Activated T-helper 1 cell treated with anti-CD3 and anti-CD28 coated beads, Interleukin-12 subunit alpha, Interleukin-12 subunit beta, Interleukin-2, Interleukin-4 antibody, amounts not matched to agents 30 ng/mL and 10 ng/mL and 1 ng/mL, durations not matched to agents 14 hours and 24 hours and 36 hours (primary cell): ENCODE measurements at regions not wholly inside any gene's neighbourhood (a gene's known extent, or its start where the extent isn't known, plus 50 kb on each side); places are given as distances from the start of the nearest gene placed in this dataset.
"Not testable (repeated sequence)": the region's sequence is repeated elsewhere in the genome, so short reads cannot be mapped to it uniquely, and the experiment has no call there.

Source experiments
- DNase-seq: peaks from one replicate; pipeline ENCODE4 v3.0.0; 2021; ENCODE audit warnings: low spot score
- H3K27ac Mint-ChIP-seq: one replicate; pipeline ENCODE4 v1.8.0; 2021; ENCODE audit warnings: mild to moderate bottlenecking, mixed read lengths
- H3K27me3 Mint-ChIP-seq: one replicate; pipeline ENCODE4 v1.8.0; 2022; ENCODE audit warnings: mild to moderate bottlenecking, moderate library complexity, mixed read lengths; ENCODE audit not compliant: insufficient read depth
- H3K36me3 Mint-ChIP-seq: one replicate; pipeline ENCODE4 v1.8.0; 2021; ENCODE audit warnings: low read depth, mixed read lengths
- H3K4me1 Mint-ChIP-seq: one replicate; pipeline ENCODE4 v1.8.0; 2021; ENCODE audit warnings: low read depth, mixed read lengths
- H3K4me3 Mint-ChIP-seq: one replicate; pipeline ENCODE4 v1.8.0; 2021; ENCODE audit warnings: mild to moderate bottlenecking, moderate library complexity, mixed read lengths
- H3K9me3 Mint-ChIP-seq: one replicate; pipeline ENCODE4 v1.8.0; 2021; ENCODE audit warnings: mixed read lengths
- intact Hi-C: fragments of 100-400 bp; cut with micrococcal nuclease; formaldehyde crosslinking; loops from one replicate; pipeline ENCODE4 v1.15.1; 2024

GRCh38 chr7:6929588-6929987 lies 103.5 kb upstream of the CCZ1B start:
- H3K36me3 Mint-ChIP-seq, H3K9me3 Mint-ChIP-seq, DNase-seq, H3K4me3 Mint-ChIP-seq, H3K4me1 Mint-ChIP-seq, H3K27me3 Mint-ChIP-seq, intact Hi-C loops, H3K27ac Mint-ChIP-seq: not testable (repeated sequence)

GRCh38 chr7:6930081-6930635 lies 104.1 kb upstream of the CCZ1B start:
- H3K27me3 Mint-ChIP-seq, H3K9me3 Mint-ChIP-seq, H3K36me3 Mint-ChIP-seq, H3K27ac Mint-ChIP-seq, H3K4me1 Mint-ChIP-seq, H3K4me3 Mint-ChIP-seq, DNase-seq: not testable (repeated sequence)
- intact Hi-C loops = loop anchor here (5.0 kb wide), 1 partner anchor 413 kb away; no protein-coding TSS in a partner anchor

GRCh38 chr7:6930787-6931186 lies 104.7 kb upstream of the CCZ1B start:
- not testable (repeated sequence) for H3K4me1 Mint-ChIP-seq, H3K9me3 Mint-ChIP-seq, H3K27ac Mint-ChIP-seq, H3K27me3 Mint-ChIP-seq, H3K36me3 Mint-ChIP-seq
- DNase-seq = peak; percentile 6
- intact Hi-C loops = loop anchor here (5.0 kb wide), 1 partner anchor 413 kb away; no protein-coding TSS in a partner anchor
- H3K4me3 Mint-ChIP-seq = peak overlapping the region; percentile 21

- H3K4me3 Mint-ChIP-seq, H3K27me3 Mint-ChIP-seq, DNase-seq, H3K27ac Mint-ChIP-seq, H3K9me3 Mint-ChIP-seq, H3K36me3 Mint-ChIP-seq, H3K4me1 Mint-ChIP-seq: not testable (repeated sequence)
- intact Hi-C loops = loop anchor here (5.0 kb wide), 1 partner anchor 414 kb away; no protein-coding TSS in a partner anchor
These were observed 105.4 kb upstream of the CCZ1B start for GRCh38 chr7:6931456-6931855.

GRCh38 chr7:6933954-6934632 lies 108.0 kb upstream of the CCZ1B start:
- H3K27ac Mint-ChIP-seq, H3K27me3 Mint-ChIP-seq, H3K36me3 Mint-ChIP-seq, H3K9me3 Mint-ChIP-seq, H3K4me1 Mint-ChIP-seq, DNase-seq, H3K4me3 Mint-ChIP-seq: not testable (repeated sequence)
- intact Hi-C loops = loop anchor here (5.0 kb wide), 1 partner anchor 417 kb away; no protein-coding TSS in a partner anchor

- Mint-ChIP-seq H3K9me3 (no peaks in the 10 kb centered on the region), H3K27ac (no peak overlapping the region), H3K4me3 (no peak overlapping the region), H3K4me1 (no peaks in the 10 kb centered on the region), H3K36me3 (no peaks in the 10 kb centered on the region), H3K27me3 (no peaks in the 10 kb centered on the region)
- intact Hi-C loops = loop anchor here (5.0 kb wide), 1 partner anchor 418 kb away; no protein-coding TSS in a partner anchor
- DNase-seq = no peak
These were observed 108.9 kb upstream of the CCZ1B start for GRCh38 chr7:6934981-6935380.

- H3K9me3 Mint-ChIP-seq, DNase-seq, intact Hi-C loops, H3K4me1 Mint-ChIP-seq, H3K27ac Mint-ChIP-seq, H3K36me3 Mint-ChIP-seq, H3K27me3 Mint-ChIP-seq, H3K4me3 Mint-ChIP-seq: not testable (repeated sequence)
These were observed 110.6 kb upstream of the CCZ1B start for GRCh38 chr7:6936626-6937025.

GRCh38 chr7:6937746-6938145 lies 111.7 kb upstream of the CCZ1B start:
- H3K27ac Mint-ChIP-seq, H3K4me3 Mint-ChIP-seq, H3K4me1 Mint-ChIP-seq, DNase-seq, H3K36me3 Mint-ChIP-seq, H3K27me3 Mint-ChIP-seq, intact Hi-C loops, H3K9me3 Mint-ChIP-seq: not testable (repeated sequence)

GRCh38 chr7:6938284-6938683 lies 112.2 kb upstream of the CCZ1B start:
- H3K27ac Mint-ChIP-seq, H3K4me1 Mint-ChIP-seq, H3K27me3 Mint-ChIP-seq, intact Hi-C loops, H3K9me3 Mint-ChIP-seq, H3K4me3 Mint-ChIP-seq, H3K36me3 Mint-ChIP-seq: not testable (repeated sequence)
- DNase-seq = peak; percentile 2

GRCh38 chr7:6939126-6939525 lies 113.1 kb upstream of the CCZ1B start:
- intact Hi-C loops, H3K27ac Mint-ChIP-seq: not testable (repeated sequence)

GRCh38 chr7:6939896-6940295 lies 113.8 kb upstream of the CCZ1B start:
- H3K4me1 Mint-ChIP-seq, H3K4me3 Mint-ChIP-seq, H3K27me3 Mint-ChIP-seq, DNase-seq, intact Hi-C loops, H3K27ac Mint-ChIP-seq, H3K36me3 Mint-ChIP-seq, H3K9me3 Mint-ChIP-seq: not testable (repeated sequence)

More at GRCh38 chr7:6939126-6939525, 113.1 kb upstream of the CCZ1B start:
- H3K4me1 Mint-ChIP-seq, H3K9me3 Mint-ChIP-seq, DNase-seq, H3K36me3 Mint-ChIP-seq, H3K4me3 Mint-ChIP-seq, H3K27me3 Mint-ChIP-seq: not testable (repeated sequence)

GRCh38 chr7:6946873-6947272 lies 120.8 kb upstream of the CCZ1B start:
- H3K4me1 Mint-ChIP-seq, H3K9me3 Mint-ChIP-seq, H3K4me3 Mint-ChIP-seq, H3K27me3 Mint-ChIP-seq, H3K27ac Mint-ChIP-seq, DNase-seq, H3K36me3 Mint-ChIP-seq, intact Hi-C loops: not testable (repeated sequence)

GRCh38 chr7:6950231-6950630 lies 124.2 kb upstream of the CCZ1B start:
- H3K27ac Mint-ChIP-seq, H3K27me3 Mint-ChIP-seq, DNase-seq, H3K36me3 Mint-ChIP-seq, H3K4me3 Mint-ChIP-seq, H3K4me1 Mint-ChIP-seq, H3K9me3 Mint-ChIP-seq: not testable (repeated sequence)
- intact Hi-C loops = loop anchor here (5.0 kb wide), 1 partner anchor 592 kb away; no protein-coding TSS in a partner anchor
